Esophagus muscularis mucosa (tissue), 4 donors: ENCODE measurements at regions not wholly inside any gene's neighbourhood (a gene's known extent, or its start where the extent isn't known, plus 50 kb on each side); places are given as distances from the start of the nearest gene placed in this dataset.

ENCODE experiments used
- DNase-seq: peaks from one replicate; pipeline ENCODE4 v3.0.0-alpha.2; 2017; ENCODE audit errors: extremely low spot score
- H3K27ac ChIP-seq, 4 donors: fragments of 200-600 bp; sonication (generic); replicated peaks in 1 of 4; 1 replicate in 3 of 4; 2 replicates in 1 of 4; pipeline ENCODE4 v1.5.1; 2016 to 2019; ENCODE audit warnings: mild to moderate bottlenecking in 1 of 4
- H3K27me3 ChIP-seq, 4 donors: fragments of 200-600 bp; sonication (generic); one replicate each; pipeline versions ENCODE4 v1.5.1 to v1.6.0; 2016 to 2019
- H3K36me3 ChIP-seq, 4 donors: fragments of 200-600 bp; sonication (generic); one replicate each; pipeline ENCODE4 v1.5.1; 2016 to 2019
- H3K4me1 ChIP-seq, 4 donors: fragments of 200-600 bp; sonication (generic); one replicate each; pipeline ENCODE4 v1.5.1; 2016 to 2019
- H3K4me3 ChIP-seq, 4 donors: fragments of 200-600 bp; sonication (generic); 1 replicate in 2 of 4; 2 replicates in 2 of 4; pipeline ENCODE4 v1.5.1; 2016 to 2019; ENCODE audit warnings: mild to moderate bottlenecking in 4 of 4, moderate library complexity in 1 of 4
- H3K9me3 ChIP-seq, 4 donors: fragments of 200-600 bp; sonication (generic); 1 replicate in 3 of 4; 2 replicates in 1 of 4; pipeline ENCODE4 v1.5.1; 2016 to 2019
- EP300 ChIP-seq: sonication (generic); formaldehyde crosslinking; IDR thresholded peaks from one replicate; pipeline ENCODE4 v1.6.1; 2017; ENCODE audit warnings: antibody characterized with exemption
- POLR2A ChIP-seq: fragments of 450-650 bp; IDR thresholded peaks from one replicate; pipeline ENCODE4 v1.6.1; 2017; ENCODE audit warnings: antibody characterized with exemption, moderate library complexity, mild to moderate bottlenecking, low read depth
- POLR2AphosphoS5 ChIP-seq, 2 donors: sonication (generic); formaldehyde crosslinking; IDR thresholded peaks; one replicate each; pipeline ENCODE4 v1.6.1; 2017; ENCODE audit warnings: antibody characterized with exemption in 2 of 2
- WGBS: methylation state at CpG from one replicate; pipeline ENCODE4 v1.1.5; 2018; 5-methylcytosine and 5-hydroxymethylcytosine counted together
- intact Hi-C: fragments of 100-400 bp; cut with DNase I; formaldehyde crosslinking; loops from one replicate; pipeline ENCODE4 v1.15.1; 2023
- TF ChIP-seq, protein P1 (sequence below), 3 experiments: fragments of 200-600 bp in 2 of 3; fragments of 450-650 bp in 1 of 3; sonication (generic) in 2 of 3; IDR thresholded peaks; one replicate each; pipeline ENCODE4 v1.5.1; 2017 to 2019; ENCODE audit warnings: antibody characterized with exemption in 3 of 3, mild to moderate bottlenecking in 2 of 3, moderate library complexity in 1 of 3

DNA sequence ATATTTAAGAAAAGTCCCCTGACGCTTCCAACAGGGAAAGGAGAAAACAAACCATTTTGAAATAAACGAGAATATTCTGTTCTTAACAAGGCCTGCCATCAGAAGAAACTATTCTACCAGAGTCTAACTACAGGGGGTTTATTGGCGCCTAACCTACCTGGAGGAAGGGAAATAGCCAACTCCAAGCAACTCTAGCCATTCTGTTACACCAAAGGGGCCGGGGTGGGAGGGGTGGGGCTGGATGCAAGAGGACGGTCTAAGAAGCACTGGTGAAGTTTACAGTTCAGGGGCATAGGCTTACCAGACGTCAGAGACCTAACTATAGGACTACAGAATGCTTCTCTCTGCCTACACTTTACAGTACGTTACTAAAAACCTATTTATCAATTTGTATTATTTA is 60.5 kb upstream of the GALNT5 start:
- no peak overlapping the region for H3K27ac ChIP-seq
- no peaks in the 10 kb centered on the region for H3K27me3 ChIP-seq
- TF ChIP-seq POLR2A (no peak), POLR2AphosphoS5 (IDR thresholded peaks at IDR 0.05) (no peak), EP300 (no peak)
- TF ChIP-seq, protein P1, sequence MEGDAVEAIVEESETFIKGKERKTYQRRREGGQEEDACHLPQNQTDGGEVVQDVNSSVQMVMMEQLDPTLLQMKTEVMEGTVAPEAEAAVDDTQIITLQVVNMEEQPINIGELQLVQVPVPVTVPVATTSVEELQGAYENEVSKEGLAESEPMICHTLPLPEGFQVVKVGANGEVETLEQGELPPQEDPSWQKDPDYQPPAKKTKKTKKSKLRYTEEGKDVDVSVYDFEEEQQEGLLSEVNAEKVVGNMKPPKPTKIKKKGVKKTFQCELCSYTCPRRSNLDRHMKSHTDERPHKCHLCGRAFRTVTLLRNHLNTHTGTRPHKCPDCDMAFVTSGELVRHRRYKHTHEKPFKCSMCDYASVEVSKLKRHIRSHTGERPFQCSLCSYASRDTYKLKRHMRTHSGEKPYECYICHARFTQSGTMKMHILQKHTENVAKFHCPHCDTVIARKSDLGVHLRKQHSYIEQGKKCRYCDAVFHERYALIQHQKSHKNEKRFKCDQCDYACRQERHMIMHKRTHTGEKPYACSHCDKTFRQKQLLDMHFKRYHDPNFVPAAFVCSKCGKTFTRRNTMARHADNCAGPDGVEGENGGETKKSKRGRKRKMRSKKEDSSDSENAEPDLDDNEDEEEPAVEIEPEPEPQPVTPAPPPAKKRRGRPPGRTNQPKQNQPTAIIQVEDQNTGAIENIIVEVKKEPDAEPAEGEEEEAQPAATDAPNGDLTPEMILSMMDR (IDR thresholded peaks at IDR 0.05), result no peak
- H3K36me3 ChIP-seq, result no peaks in the 10 kb centered on the region
- WGBS, result 77% methylated on average over 6 of the region's 7 CpGs
- intact Hi-C loops, result loop anchor here (10.0 kb wide), 3 partner anchors 302 to 1822 kb away; no protein-coding TSS in a partner anchor
- DNase-seq, result no peak
- peaks cover 0 to 10% (median 7%) of the 10 kb centered on the region in 4 donors for H3K4me1 ChIP-seq
- no peak overlapping the region for H3K4me3 ChIP-seq
- H3K9me3 ChIP-seq, result no peaks in the 10 kb centered on the region

DNA sequence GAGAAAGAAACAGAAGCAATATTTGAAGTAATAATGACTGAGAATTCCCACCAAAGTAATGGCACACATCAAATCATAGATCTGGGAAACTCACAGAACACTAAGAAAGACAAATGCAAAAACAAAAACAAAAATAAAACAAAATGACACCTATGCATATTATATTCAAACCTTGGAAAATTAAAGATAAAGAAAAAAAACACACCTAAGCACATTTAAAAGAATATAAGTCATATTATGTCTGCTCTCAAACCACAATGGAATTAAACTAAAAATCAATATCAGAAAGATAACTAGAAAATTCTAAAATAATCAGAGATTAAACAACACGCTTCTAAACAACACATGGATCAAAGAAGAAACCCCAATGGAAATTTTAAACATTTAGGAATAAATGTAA is 59.7 kb upstream of the GALNT5 start:
- no peak overlapping the region for H3K4me3 ChIP-seq
- no peaks in the 10 kb centered on the region for H3K27me3 ChIP-seq
- no peak for DNase-seq
- intact Hi-C loops, result loop anchor here (10.0 kb wide), 3 partner anchors 303 to 1823 kb away; no protein-coding TSS in a partner anchor
- TF ChIP-seq EP300 (no peak), POLR2AphosphoS5 (IDR thresholded peaks at IDR 0.05) (no peak), POLR2A (no peak)
- TF ChIP-seq, protein P1 (IDR thresholded peaks at IDR 0.05), result no peak
- no peak overlapping the region for H3K27ac ChIP-seq
- 91% methylated on average over 1 of the region's 1 CpG for WGBS
- H3K36me3 ChIP-seq, result no peaks in the 10 kb centered on the region
- no peaks in the 10 kb centered on the region for H3K9me3 ChIP-seq
- peaks cover 0 to 10% (median 7%) of the 10 kb centered on the region in 4 donors for H3K4me1 ChIP-seq

DNA sequence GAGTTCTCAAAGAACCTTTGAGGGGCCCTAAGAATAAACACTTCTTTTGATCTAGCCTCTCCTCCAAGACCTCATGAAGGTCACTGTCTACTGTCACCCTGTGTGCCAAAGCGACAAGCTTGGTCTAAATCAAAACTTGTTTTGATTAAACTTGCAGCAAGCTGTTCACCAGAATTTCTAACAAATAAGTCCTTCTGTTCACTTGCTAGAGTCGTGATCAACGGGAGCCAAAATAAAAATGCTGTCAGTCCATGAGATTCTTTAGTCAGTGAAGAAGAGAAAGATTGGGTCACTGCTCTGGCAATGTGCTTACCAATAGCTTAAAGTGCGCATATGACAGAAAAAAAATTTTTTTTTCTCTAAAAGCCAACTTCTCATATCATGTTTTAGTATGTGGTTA is 53.9 kb upstream of the GALNT5 start:
- Histone ChIP-seq H3K4me1 (no peaks in the 10 kb centered on the region), H3K9me3 (no peaks in the 10 kb centered on the region), H3K27me3 (no peaks in the 10 kb centered on the region), H3K36me3 (no peaks in the 10 kb centered on the region), H3K27ac (no peak overlapping the region), H3K4me3 (no peak overlapping the region)
- no peak for DNase-seq
- WGBS, result 88% methylated on average over 4 of the region's 4 CpGs
- intact Hi-C loops, result no loop called here
- TF ChIP-seq POLR2A (no peak), EP300 (no peak), POLR2AphosphoS5 (IDR thresholded peaks at IDR 0.05) (no peak)
- TF ChIP-seq, protein P1 (IDR thresholded peaks at IDR 0.05), result no peak

DNA sequence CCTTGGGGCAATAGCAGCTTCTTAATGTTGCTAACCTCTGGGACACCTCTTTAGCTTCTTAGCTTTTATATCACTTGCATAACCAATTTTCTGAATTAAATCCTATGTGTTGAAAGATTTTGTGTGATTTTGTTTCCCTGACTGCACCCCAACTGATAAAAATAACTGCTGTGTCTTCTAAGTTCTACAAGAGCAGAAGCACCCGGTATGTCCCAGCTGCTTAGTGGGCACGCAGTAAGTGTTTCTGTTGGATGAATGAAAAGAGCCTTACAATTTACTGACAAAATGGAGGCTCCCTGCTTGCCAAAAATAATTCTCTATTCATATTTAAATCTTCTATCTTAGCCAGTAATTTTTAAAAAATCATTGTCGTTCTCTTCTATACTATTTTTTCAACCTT is 53.1 kb upstream of the GALNT5 start:
- intact Hi-C loops, result no loop called here
- no peaks in the 10 kb centered on the region for H3K27me3 ChIP-seq
- H3K36me3 ChIP-seq, result no peaks in the 10 kb centered on the region
- no peak for DNase-seq
- no peak overlapping the region for H3K4me3 ChIP-seq
- 82% methylated on average over 3 of the region's 3 CpGs for WGBS
- H3K9me3 ChIP-seq, result no peaks in the 10 kb centered on the region
- H3K27ac ChIP-seq, result no peak overlapping the region
- TF ChIP-seq POLR2AphosphoS5 (IDR thresholded peaks at IDR 0.05) (no peak), EP300 (no peak), POLR2A (no peak)
- TF ChIP-seq, protein P1 (IDR thresholded peaks at IDR 0.05), result no peak
- H3K4me1 ChIP-seq, result no peaks in the 10 kb centered on the region

DNA sequence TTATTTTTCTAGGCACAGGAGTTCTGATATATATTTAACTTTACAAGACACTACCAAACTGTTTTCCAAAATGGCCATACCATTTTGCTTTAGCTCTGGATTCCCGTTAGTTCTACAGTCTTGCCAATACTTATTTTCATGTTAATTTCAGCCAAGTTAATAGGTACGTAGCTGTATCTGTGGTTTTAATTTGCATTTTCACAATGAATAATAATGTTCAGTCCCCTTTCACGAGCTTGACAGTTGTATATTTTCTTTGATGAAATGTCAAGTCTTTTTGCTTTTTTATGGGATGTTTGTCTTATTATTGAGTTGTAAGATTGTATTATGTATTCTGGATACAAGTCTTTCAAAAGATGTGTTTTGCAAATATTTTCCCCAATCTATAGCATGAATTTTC is 50.6 kb upstream of the GALNT5 start:
- 77% methylated on average over 3 of the region's 3 CpGs for WGBS
- TF ChIP-seq, protein P1 (IDR thresholded peaks at IDR 0.05), result no peak
- TF ChIP-seq EP300 (no peak), POLR2A (no peak), POLR2AphosphoS5 (IDR thresholded peaks at IDR 0.05) (no peak)
- DNase-seq, result no peak
- H3K27ac ChIP-seq, result no peak overlapping the region
- no peaks in the 10 kb centered on the region for H3K9me3 ChIP-seq
- H3K27me3 ChIP-seq, result no peaks in the 10 kb centered on the region
- H3K36me3 ChIP-seq, result no peaks in the 10 kb centered on the region
- intact Hi-C loops, result no loop called here
- no peaks in the 10 kb centered on the region for H3K4me1 ChIP-seq
- no peak overlapping the region for H3K4me3 ChIP-seq
